K562 (cell line): ENCODE measurements at regions not wholly inside any gene's neighbourhood (a gene's known extent, or its start where the extent isn't known, plus 50 kb on each side); places are given as distances from the start of the nearest gene placed in this dataset.

Source experiments
- ATAC-seq: fragments of 200-7000 bp; cut with Tn5 transposase; 3 replicates; pipeline ENCODE4 v1.9.1; 2020; ENCODE audit warnings: moderate library complexity
- BruUV-seq: library from RNA; stranded (reverse); fragments of 400-500 nt; replicated peaks from 2 replicates; lab custom pipeline; 2021; lab: Mats Ljungman, UMichigan
- CTCF ChIA-PET: fragments of 300-600 bp; formaldehyde crosslinking; extraction: SDS; loops from one replicate; lab custom pipeline; 2021; ENCODE audit warnings: low intra/inter-chr PET ratio; lab: Yijun Ruan, JAX
- POLR2A ChIA-PET: fragments of 300-600, 350-650 bp; sonication (Branson Sonifier 250); formaldehyde crosslinking; extraction: SDS; loops from one replicate; lab custom pipeline; 2021; ENCODE audit warnings: antibody characterized with exemption, inconsistent platforms; lab: Yijun Ruan, JAX
- DNase-seq, 4 experiments: peaks; one replicate each; pipeline versions ENCODE4 v3.0.0 to v3.0.0-alpha.2; 2011 to 2018; ENCODE audit warnings: low spot score in 3 of 4, mixed read lengths in 3 of 4; ENCODE audit errors: extremely low read depth in 1 of 4
- FAIRE-seq: peaks from 2 replicates; lab custom pipeline; 2011; peaks lifted over from hg19 to GRCh38; lab: Jason Lieb, UNC
- H2AFZ ChIP-seq: 2 replicates; pipeline ENCODE4 v1.6.0; 2011; ENCODE audit warnings: low read depth, low read length, control low read depth, inconsistent platforms
- H3K27ac ChIP-seq: fragments of 200-600 bp; 3 replicates; pipeline ENCODE4 v1.8.0; 2011; ENCODE audit warnings: low read depth, mild to moderate bottlenecking, control low read depth, inconsistent platforms, low read length, moderate library complexity, mixed read lengths; ENCODE audit errors: extremely low read depth
- H3K27me3 ChIP-seq, 2 experiments: fragments of 300-600 bp in 1 of 2; 2 replicates in 1 of 2; 3 replicates in 1 of 2; pipeline versions ENCODE4 v1.6.0 to v1.8.0; 2011; ENCODE audit warnings: inconsistent platforms in 2 of 2, low read length in 2 of 2, mild to moderate bottlenecking in 1 of 2, mixed read lengths in 1 of 2, moderate library complexity in 1 of 2; ENCODE audit not compliant: control insufficient read depth in 2 of 2, insufficient read depth in 2 of 2
- H3K36me3 ChIP-seq: fragments of 300-600 bp; 3 replicates; pipeline ENCODE4 v1.8.0; 2011; ENCODE audit warnings: mild to moderate bottlenecking, low read length, inconsistent platforms; ENCODE audit not compliant: control insufficient read depth, insufficient read depth
- H3K4me1 ChIP-seq, 2 experiments: fragments of 200-600 bp in 1 of 2; replicated peaks in 1 of 2; 2 replicates in 1 of 2; 3 replicates in 1 of 2; pipeline versions ENCODE4 v1.5.1 to v1.8.0; 2011; ENCODE audit warnings: inconsistent platforms in 2 of 2, low read length in 2 of 2, mild to moderate bottlenecking in 1 of 2, mixed read lengths in 1 of 2, moderate library complexity in 1 of 2; ENCODE audit not compliant: control insufficient read depth in 2 of 2, insufficient read depth in 2 of 2
- H3K4me2 ChIP-seq: 2 replicates; pipeline ENCODE4 v1.6.1; 2011; ENCODE audit warnings: low read length, control low read depth, inconsistent platforms, mixed read lengths; ENCODE audit not compliant: insufficient read depth
- H3K4me3 ChIP-seq: fragments of 200-600 bp; sonication (generic), shearing (Covaris generic); 2 replicates; pipeline ENCODE4 v1.5.1; 2016; ENCODE audit warnings: control low read depth, inconsistent platforms
- H3K79me2 ChIP-seq: fragments of 200-600 bp; 3 replicates; pipeline ENCODE4 v1.8.0; 2011; ENCODE audit warnings: low read length, inconsistent platforms; ENCODE audit not compliant: control insufficient read depth, insufficient read depth
- H3K9ac ChIP-seq, 2 experiments: 2 replicates each; pipeline versions ENCODE4 v1.6.0 to v1.6.1; 2011; ENCODE audit warnings: low read depth in 2 of 2, low read length in 2 of 2, control low read depth in 1 of 2, inconsistent platforms in 1 of 2, mild to moderate bottlenecking in 1 of 2, mixed read lengths in 1 of 2; ENCODE audit not compliant: insufficient read depth in 1 of 2
- H3K9me1 ChIP-seq: one replicate; pipeline ENCODE4 v1.6.0; 2011; ENCODE audit warnings: inconsistent platforms, mild to moderate bottlenecking, low read length, moderate library complexity; ENCODE audit not compliant: control insufficient read depth, insufficient read depth
- H3K9me3 ChIP-seq: replicated peaks from 2 replicates; pipeline ENCODE4 v1.5.1; 2011; ENCODE audit warnings: low read depth, low read length, inconsistent platforms; ENCODE audit not compliant: control insufficient read depth, insufficient read depth
- H4K20me1 ChIP-seq: replicated peaks from 2 replicates; pipeline ENCODE4 v1.6.1; 2011; ENCODE audit warnings: low read length, inconsistent platforms, mixed read lengths; ENCODE audit not compliant: control insufficient read depth, insufficient read depth
- BMI1 ChIP-seq: fragments of 150-350 bp; IDR thresholded peaks from 2 replicates; pipeline ENCODE4 v1.6.1; 2014; ENCODE audit warnings: low read length
- CGGBP1 ChIP-seq: fragments of 250-450 bp; sonication (Bioruptor Pico); IDR thresholded peaks from 2 replicates; pipeline ENCODE4 v1.9.0; 2021; ENCODE audit warnings: mild to moderate bottlenecking
- GATAD2B ChIP-seq: fragments of 450-650 bp; IDR thresholded peaks from 2 replicates; pipeline ENCODE4 v1.6.1; 2017; ENCODE audit warnings: mild to moderate bottlenecking, borderline replicate concordance
- KLF6 ChIP-seq: fragments of 250-450 bp; sonication (Bioruptor Pico); IDR thresholded peaks from 2 replicates; pipeline ENCODE4 v1.4.0; 2020; ENCODE audit warnings: mild to moderate bottlenecking, moderate library complexity, borderline replicate concordance
- L3MBTL2 ChIP-seq: fragments of 450-650 bp; IDR thresholded peaks from 2 replicates; pipeline ENCODE4 v1.6.1; 2016; ENCODE audit warnings: mild to moderate bottlenecking, moderate library complexity
- MTA2 ChIP-seq: fragments of 450-650 bp; IDR thresholded peaks from 2 replicates; pipeline ENCODE4 v1.6.1; 2016; ENCODE audit warnings: low read depth
- MYNN ChIP-seq, 2 experiments: sonication (generic); formaldehyde crosslinking in 1 of 2; IDR thresholded peaks; 2 replicates each; pipeline versions ENCODE4 v1.5.0 to v1.6.1; 2016 to 2020; ENCODE audit warnings: antibody characterized with exemption in 1 of 2, missing genetic modification reagents in 1 of 2
- NUFIP1 ChIP-seq: fragments of 450-650 bp; IDR thresholded peaks from 2 replicates; pipeline ENCODE4 v1.6.1; 2018; ENCODE audit not compliant: partially characterized antibody
- SMC3 ChIP-seq: conservative IDR thresholded peaks from 2 replicates; pipeline ENCODE4 v1.6.1; 2011; ENCODE audit warnings: low read depth, low read length, improper control_type of control experiment; ENCODE audit not compliant: insufficient read depth
- ZNF12 ChIP-seq: sonication (generic); formaldehyde crosslinking; IDR thresholded peaks from 2 replicates; pipeline ENCODE4 v1.4.0; 2020; ENCODE audit warnings: mild to moderate bottlenecking, missing genetic modification reagents
- ZNF232 ChIP-seq: sonication (generic); formaldehyde crosslinking; IDR thresholded peaks from 2 replicates; pipeline ENCODE4 v1.8.0; 2022; ENCODE audit warnings: mild to moderate bottlenecking, missing genetic modification reagents
- WGBS: fragments of 100-300 bp; shearing (Covaris generic); methylation state at CpG from one replicate; pipeline ENCODE4 v1.1.6; 2016; ENCODE audit warnings: low coverage, mixed read lengths; ENCODE audit not compliant: insufficient coverage; ENCODE audit errors: missing lambda C conversion rate; 5-methylcytosine and 5-hydroxymethylcytosine counted together
- in situ Hi-C: fragments of 300-500 bp; cut with MboI; formaldehyde crosslinking; loops from 4 replicates; pipeline ENCODE4 v1.15.0; 2018; ENCODE audit warnings: inconsistent platforms, mixed read lengths
- intact Hi-C: fragments of 100-400 bp; cut with micrococcal nuclease; formaldehyde crosslinking; loops from 2 replicates; pipeline ENCODE4 v1.14.2; 2022
- TF ChIP-seq, protein P1 (sequence below), 2 experiments: IDR thresholded peaks; 2 replicates each; pipeline ENCODE4 v1.6.1; 2012; ENCODE audit warnings: improper control_type of control experiment in 2 of 2, low read depth in 2 of 2, low read length in 2 of 2, borderline replicate concordance in 1 of 2

GRCh38 chrX:35040871-35041270 lies 98.3 kb downstream of the FAM47B start:
- ChIA-PET CTCF (no interaction called here), POLR2A (no interaction called here)
- H3K9me1 ChIP-seq = no peaks in the 10 kb centered on the region
- TF ChIP-seq KLF6 (CRISPR knock-in tag) (no peak), ZNF12 (CRISPR knock-in tag) (no peak), L3MBTL2 (no peak), ZNF232 (CRISPR knock-in tag) (no peak), MTA2 (no peak), GATAD2B (no peak), CGGBP1 (no peak), BMI1 (no peak), MYNN (IDR thresholded peaks at IDR 0.05) (no peak), MYNN (CRISPR knock-in tag; IDR thresholded peaks at IDR 0.05) (no peak), SMC3 (no peak), NUFIP1 (no peak)
- TF ChIP-seq, protein P1, sequence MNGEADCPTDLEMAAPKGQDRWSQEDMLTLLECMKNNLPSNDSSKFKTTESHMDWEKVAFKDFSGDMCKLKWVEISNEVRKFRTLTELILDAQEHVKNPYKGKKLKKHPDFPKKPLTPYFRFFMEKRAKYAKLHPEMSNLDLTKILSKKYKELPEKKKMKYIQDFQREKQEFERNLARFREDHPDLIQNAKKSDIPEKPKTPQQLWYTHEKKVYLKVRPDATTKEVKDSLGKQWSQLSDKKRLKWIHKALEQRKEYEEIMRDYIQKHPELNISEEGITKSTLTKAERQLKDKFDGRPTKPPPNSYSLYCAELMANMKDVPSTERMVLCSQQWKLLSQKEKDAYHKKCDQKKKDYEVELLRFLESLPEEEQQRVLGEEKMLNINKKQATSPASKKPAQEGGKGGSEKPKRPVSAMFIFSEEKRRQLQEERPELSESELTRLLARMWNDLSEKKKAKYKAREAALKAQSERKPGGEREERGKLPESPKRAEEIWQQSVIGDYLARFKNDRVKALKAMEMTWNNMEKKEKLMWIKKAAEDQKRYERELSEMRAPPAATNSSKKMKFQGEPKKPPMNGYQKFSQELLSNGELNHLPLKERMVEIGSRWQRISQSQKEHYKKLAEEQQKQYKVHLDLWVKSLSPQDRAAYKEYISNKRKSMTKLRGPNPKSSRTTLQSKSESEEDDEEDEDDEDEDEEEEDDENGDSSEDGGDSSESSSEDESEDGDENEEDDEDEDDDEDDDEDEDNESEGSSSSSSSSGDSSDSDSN (IDR thresholded peaks at IDR 0.05; ENCODE audit: borderline replicate concordance in 1 of 2, low read depth in 2 of 2, low read length in 2 of 2) = no peak
- no peaks in the 10 kb centered on the region for H3K79me2 ChIP-seq
- no peaks in the 10 kb centered on the region for H3K9me3 ChIP-seq
- H3K27me3 ChIP-seq = no peaks in the 10 kb centered on the region
- no peaks in the 10 kb centered on the region for H3K36me3 ChIP-seq
- no peaks in the 10 kb centered on the region for H4K20me1 ChIP-seq
- 0% methylated on average over 1 of the region's 1 CpG for WGBS
- in situ Hi-C loops (no loop called here), intact Hi-C loops (no loop called here)
- no peak overlapping the region for H2AFZ ChIP-seq
- ATAC-seq (no peak), FAIRE-seq (no peak), DNase-seq (no peak)
- H3K27ac ChIP-seq = no peak overlapping the region
- H3K4me3 ChIP-seq = no peak overlapping the region
- no TSS peak for BruUV-seq
- H3K4me2 ChIP-seq = no peak overlapping the region
- H3K4me1 ChIP-seq = no peaks in the 10 kb centered on the region
- no peak overlapping the region for H3K9ac ChIP-seq
